ENCODE measurements at regions not wholly inside any gene's neighbourhood (a gene's known extent, or its start where the extent isn't known, plus 50 kb on each side); places are given as distances from the start of the nearest gene placed in this dataset.

DNA sequence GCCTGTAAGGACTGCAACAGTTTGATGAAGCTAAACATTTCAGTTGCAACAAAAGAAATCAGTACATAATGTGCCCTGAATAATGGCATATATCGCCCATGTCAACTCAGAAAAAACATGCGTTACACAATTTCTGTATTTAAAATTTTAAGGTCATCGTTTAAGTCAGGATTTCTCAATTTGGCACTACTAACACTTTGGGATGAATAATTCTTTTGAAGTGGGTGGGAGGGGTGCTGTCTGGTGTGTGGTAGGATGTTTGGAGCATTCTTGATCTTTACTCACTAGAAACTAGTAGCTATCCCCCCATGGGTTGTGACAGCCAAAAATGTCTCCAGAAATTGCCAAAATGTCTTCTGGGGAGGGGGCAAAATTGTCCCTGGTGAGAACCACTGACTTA is 50.7 kb upstream of the CNTNAP4 start:
- BruUV-seq (replicated peaks) = no TSS peak
- TF ChIP-seq SMC3 (IDR thresholded peaks at IDR 0.05; ENCODE audit: low read depth, low read length) (no peak), RFX5 (IDR thresholded peaks at IDR 0.05; ENCODE audit: low read depth, low read length) (no peak), NFE2L2 (IDR thresholded peaks at IDR 0.05; ENCODE audit: low read depth, low read length) (no peak), MXI1 (IDR thresholded peaks at IDR 0.05; ENCODE audit: borderline replicate concordance, low read depth, low read length) (no peak), FOS (IDR thresholded peaks at IDR 0.05; ENCODE audit: low read depth, low read length) (no peak), RAD21 (IDR thresholded peaks at IDR 0.05; ENCODE audit: low read length) (no peak), BHLHE40 (IDR thresholded peaks at IDR 0.05; ENCODE audit: low read depth, low read length) (no peak), RCOR1 (IDR thresholded peaks at IDR 0.05; ENCODE audit: insufficient replicate concordance, low read length) (no peak), MAFK (IDR thresholded peaks at IDR 0.05; ENCODE audit: low read depth, low read length) (no peak)
- TF ChIP-seq, protein P1, sequence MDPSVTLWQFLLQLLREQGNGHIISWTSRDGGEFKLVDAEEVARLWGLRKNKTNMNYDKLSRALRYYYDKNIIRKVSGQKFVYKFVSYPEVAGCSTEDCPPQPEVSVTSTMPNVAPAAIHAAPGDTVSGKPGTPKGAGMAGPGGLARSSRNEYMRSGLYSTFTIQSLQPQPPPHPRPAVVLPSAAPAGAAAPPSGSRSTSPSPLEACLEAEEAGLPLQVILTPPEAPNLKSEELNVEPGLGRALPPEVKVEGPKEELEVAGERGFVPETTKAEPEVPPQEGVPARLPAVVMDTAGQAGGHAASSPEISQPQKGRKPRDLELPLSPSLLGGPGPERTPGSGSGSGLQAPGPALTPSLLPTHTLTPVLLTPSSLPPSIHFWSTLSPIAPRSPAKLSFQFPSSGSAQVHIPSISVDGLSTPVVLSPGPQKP (IDR thresholded peaks at IDR 0.05; ENCODE audit: borderline replicate concordance, low read depth, low read length) = no peak
- TF ChIP-seq, protein P2, sequence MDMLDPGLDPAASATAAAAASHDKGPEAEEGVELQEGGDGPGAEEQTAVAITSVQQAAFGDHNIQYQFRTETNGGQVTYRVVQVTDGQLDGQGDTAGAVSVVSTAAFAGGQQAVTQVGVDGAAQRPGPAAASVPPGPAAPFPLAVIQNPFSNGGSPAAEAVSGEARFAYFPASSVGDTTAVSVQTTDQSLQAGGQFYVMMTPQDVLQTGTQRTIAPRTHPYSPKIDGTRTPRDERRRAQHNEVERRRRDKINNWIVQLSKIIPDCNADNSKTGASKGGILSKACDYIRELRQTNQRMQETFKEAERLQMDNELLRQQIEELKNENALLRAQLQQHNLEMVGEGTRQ (IDR thresholded peaks at IDR 0.05; ENCODE audit: low read depth, low read length) = no peak
- TF ChIP-seq, protein P3, sequence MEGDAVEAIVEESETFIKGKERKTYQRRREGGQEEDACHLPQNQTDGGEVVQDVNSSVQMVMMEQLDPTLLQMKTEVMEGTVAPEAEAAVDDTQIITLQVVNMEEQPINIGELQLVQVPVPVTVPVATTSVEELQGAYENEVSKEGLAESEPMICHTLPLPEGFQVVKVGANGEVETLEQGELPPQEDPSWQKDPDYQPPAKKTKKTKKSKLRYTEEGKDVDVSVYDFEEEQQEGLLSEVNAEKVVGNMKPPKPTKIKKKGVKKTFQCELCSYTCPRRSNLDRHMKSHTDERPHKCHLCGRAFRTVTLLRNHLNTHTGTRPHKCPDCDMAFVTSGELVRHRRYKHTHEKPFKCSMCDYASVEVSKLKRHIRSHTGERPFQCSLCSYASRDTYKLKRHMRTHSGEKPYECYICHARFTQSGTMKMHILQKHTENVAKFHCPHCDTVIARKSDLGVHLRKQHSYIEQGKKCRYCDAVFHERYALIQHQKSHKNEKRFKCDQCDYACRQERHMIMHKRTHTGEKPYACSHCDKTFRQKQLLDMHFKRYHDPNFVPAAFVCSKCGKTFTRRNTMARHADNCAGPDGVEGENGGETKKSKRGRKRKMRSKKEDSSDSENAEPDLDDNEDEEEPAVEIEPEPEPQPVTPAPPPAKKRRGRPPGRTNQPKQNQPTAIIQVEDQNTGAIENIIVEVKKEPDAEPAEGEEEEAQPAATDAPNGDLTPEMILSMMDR (conservative IDR thresholded peaks at IDR 0.05; ENCODE audit: low read depth, low read length) = no peak
- H3K56ac ChIP-seq (ENCODE audit: extremely low read depth, insufficient read depth, low read length) = no peak overlapping the region
- no peak overlapping the region for H3K27ac ChIP-seq (ENCODE audit: insufficient read depth, low read length)
- H4K20me1 ChIP-seq (ENCODE audit: insufficient read depth, low read length) = no peaks in the 10 kb centered on the region
- no peak overlapping the region for H3K4me2 ChIP-seq (ENCODE audit: low read depth, low read length)
- H2BK5ac ChIP-seq (ENCODE audit: low read depth, low read length, poor library complexity, severe bottlenecking) = no peak overlapping the region
- no peak overlapping the region for H2AK9ac ChIP-seq (replicated peaks; ENCODE audit: low read depth, low read length, poor library complexity)
- intact Hi-C loops (cut with micrococcal nuclease) = no loop called here
- no CpG with 5 or more reads among the region's 3 CpGs for WGBS, 2 experiments (ENCODE audit: extremely low coverage in 2 of 2, insufficient read length in 1 of 2)
- H3K9ac ChIP-seq (ENCODE audit: low read depth, low read length) = no peak overlapping the region
- H3K36me3 ChIP-seq (ENCODE audit: control insufficient read depth, insufficient read depth, low read length) = no peaks in the 10 kb centered on the region
- no peak overlapping the region for H2AFZ ChIP-seq (replicated peaks; ENCODE audit: low read length, poor library complexity)
- no peak overlapping the region for H3K23ac ChIP-seq (ENCODE audit: low read depth, low read length)
- DNase-seq (no peak), ATAC-seq (ENCODE audit: low read depth) (no peak)
- H4K91ac ChIP-seq (ENCODE audit: insufficient read depth, low read depth, low read length) = no peak overlapping the region
- H3K18ac ChIP-seq (ENCODE audit: low read depth, low read length) = no peak overlapping the region
- no peak overlapping the region for H2AK5ac ChIP-seq (ENCODE audit: low read depth, low read length)
- no peak overlapping the region for H3K4ac ChIP-seq (ENCODE audit: low read depth, low read length)
- dilution Hi-C loops (cut with HindIII; ENCODE audit: low sequenced_read_pairs, unreplicated experiment) = no loop called here
- no peak overlapping the region for H2BK120ac ChIP-seq (ENCODE audit: low read depth, low read length)
- H3K14ac ChIP-seq (replicated peaks; ENCODE audit: low read depth, low read length) = no peak overlapping the region
- H3K9me1 ChIP-seq (ENCODE audit: insufficient read depth, low read length) = no peaks in the 10 kb centered on the region
- ChIA-PET POLR2A (ENCODE audit: unreplicated experiment) (no interaction called here), CTCF (no interaction called here)
- no peaks in the 10 kb centered on the region for H3K4me1 ChIP-seq (ENCODE audit: control insufficient read depth, insufficient read depth, low read length)
- H3K4me3 ChIP-seq (ENCODE audit: insufficient read depth, low read depth, low read length) = no peak overlapping the region
- no peaks in the 10 kb centered on the region; the same call in 1 of the 2 replicates for H3K9me3 ChIP-seq (ENCODE audit: control insufficient read depth, insufficient read depth, low read length)
- H3K79me1 ChIP-seq (ENCODE audit: low read depth in 1 of 2, low read length in 2 of 2) = no peaks in the 10 kb centered on the region
- H2BK20ac ChIP-seq (ENCODE audit: low read depth, low read length) = no peak overlapping the region
- H2BK15ac ChIP-seq (ENCODE audit: low read depth, low read length) = no peak overlapping the region
- no peak overlapping the region for H4K5ac ChIP-seq (ENCODE audit: low read depth, low read length)
- H4K8ac ChIP-seq (ENCODE audit: low read depth in 2 of 2, low read length in 2 of 2) = no peak overlapping the region
- in situ Hi-C loops (cut with MboI; ENCODE audit: low sequenced_read_pairs) = no loop called here
- H3K27me3 ChIP-seq (ENCODE audit: control insufficient read depth, insufficient read depth, low read length) = no peaks in the 10 kb centered on the region

All from IMR-90 (cell line).